NCI-H748 (cell line): ENCODE measurements at regions not wholly inside any gene's neighbourhood (a gene's known extent, or its start where the extent isn't known, plus 50 kb on each side); places are given as distances from the start of the nearest gene placed in this dataset.

Source experiments
- DNase-seq: peaks from one replicate; lab custom pipeline; 2025; ENCODE audit not compliant: unreplicated experiment; lab: John Stamatoyannopoulos, UW

DNA sequence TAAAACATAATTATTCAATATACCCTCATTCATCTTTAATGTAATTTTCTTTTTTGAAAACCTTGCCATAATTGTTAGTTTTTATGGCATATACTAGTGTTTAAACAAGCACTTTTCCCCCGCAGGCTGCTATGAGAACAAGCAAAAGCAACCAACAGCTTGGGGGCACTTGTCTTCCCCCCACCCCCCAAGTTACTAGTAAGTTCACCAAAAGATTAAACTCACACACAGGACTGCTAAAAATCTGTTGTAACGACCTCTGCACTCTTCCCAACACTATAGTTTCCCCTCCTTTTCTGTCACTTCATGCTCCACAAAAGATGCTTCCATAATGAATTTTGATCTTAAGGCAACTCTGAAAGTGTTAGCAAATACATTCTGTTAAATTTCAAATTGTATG, 474.9 kb upstream of the SOX5 start:
- DNase-seq = no peak

- no peak for DNase-seq
Measured at GRCh38 chr12:24423611-24424010, 474.1 kb upstream of the SOX5 start.

DNA sequence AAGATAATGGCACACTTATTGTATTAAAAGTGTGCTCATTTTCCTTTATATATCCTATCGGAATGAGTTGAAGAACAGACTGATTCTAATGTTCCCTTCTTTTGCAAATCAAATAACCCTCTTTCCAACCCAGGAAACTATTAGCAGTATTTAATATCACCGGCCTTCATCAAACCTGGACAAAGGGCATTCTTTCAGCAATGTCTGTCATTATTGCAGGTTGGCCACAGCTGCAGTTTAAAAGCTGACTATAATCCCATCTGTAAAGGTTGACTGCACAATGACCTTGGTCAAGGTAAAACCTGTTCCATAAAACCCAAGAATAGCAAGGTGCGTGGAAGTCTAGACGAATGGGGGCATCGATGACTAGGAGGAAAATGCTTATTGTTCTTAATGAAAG, 472.3 kb upstream of the SOX5 start:
- DNase-seq = no peak

DNA sequence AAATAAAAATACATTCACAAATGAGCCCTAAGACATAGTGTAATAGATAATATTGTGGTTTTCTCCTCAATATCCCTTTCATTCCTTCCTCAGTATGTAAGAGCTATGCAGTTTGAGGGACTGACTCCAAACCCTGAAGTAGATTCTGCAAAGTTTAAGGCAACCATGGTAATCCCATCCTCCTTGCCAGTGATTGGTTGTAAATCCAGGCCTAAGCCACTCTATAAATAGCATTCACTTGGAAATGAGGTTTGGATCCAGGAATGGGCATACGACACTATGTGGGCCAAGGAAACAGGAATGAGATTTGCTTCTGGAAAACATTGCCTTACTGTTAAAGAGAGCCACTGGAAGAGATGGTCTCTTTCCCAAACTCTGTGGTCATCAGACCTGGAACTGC, 468.7 kb upstream of the SOX5 start:
- DNase-seq = no peak

- no peak for DNase-seq
Measured at GRCh38 chr12:24416423-24417109, 467.1 kb upstream of the SOX5 start.

GRCh38 chr12:24415934-24416333, 466.5 kb upstream of the SOX5 start:
- DNase-seq = no peak

- DNase-seq = no peak
Measured at GRCh38 chr12:24414480-24414879, 465.0 kb upstream of the SOX5 start.

GRCh38 chr12:24411948-24412347, 462.5 kb upstream of the SOX5 start:
- DNase-seq = no peak

DNA sequence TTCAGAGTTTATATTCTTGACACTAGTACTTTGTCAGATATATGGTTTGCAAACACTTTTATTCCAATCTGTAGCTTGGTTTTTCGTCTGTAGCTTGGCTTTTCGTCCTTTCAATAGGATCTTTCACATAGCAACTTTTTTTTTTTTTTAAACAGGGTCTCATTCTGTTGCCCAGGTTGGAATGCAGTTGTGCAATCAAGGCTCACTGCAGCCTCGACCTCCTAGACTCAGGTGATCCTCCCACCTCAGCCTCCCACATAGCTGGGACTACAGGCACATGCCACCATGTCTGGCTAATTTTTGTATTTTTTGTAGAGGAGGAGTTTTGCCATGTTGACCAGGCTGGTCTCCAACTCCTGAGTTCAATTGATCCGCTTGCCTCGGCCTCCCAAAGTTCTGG, 460.4 kb upstream of the SOX5 start:
- no peak for DNase-seq

DNA sequence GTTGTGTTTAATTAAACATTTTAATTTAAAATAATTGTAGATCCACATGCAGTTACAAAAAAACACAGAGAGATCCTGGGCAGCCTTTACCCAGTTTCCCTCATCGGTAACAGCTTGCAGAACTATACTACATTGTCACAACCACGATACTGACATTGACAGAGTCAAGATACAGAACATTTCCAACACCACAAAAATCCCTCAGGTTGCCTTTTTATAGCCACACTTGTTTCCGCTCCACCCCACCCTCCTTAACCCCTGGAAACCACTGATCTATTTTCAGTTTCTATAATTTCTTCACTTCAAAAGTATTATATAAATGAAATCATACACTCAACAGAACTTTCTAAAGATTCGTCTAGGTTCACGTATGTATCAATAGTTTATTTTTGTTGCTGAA, 458.8 kb upstream of the SOX5 start:
- no peak for DNase-seq

GRCh38 chr12:24407884-24408283, 458.4 kb upstream of the SOX5 start:
- no peak for DNase-seq

DNA sequence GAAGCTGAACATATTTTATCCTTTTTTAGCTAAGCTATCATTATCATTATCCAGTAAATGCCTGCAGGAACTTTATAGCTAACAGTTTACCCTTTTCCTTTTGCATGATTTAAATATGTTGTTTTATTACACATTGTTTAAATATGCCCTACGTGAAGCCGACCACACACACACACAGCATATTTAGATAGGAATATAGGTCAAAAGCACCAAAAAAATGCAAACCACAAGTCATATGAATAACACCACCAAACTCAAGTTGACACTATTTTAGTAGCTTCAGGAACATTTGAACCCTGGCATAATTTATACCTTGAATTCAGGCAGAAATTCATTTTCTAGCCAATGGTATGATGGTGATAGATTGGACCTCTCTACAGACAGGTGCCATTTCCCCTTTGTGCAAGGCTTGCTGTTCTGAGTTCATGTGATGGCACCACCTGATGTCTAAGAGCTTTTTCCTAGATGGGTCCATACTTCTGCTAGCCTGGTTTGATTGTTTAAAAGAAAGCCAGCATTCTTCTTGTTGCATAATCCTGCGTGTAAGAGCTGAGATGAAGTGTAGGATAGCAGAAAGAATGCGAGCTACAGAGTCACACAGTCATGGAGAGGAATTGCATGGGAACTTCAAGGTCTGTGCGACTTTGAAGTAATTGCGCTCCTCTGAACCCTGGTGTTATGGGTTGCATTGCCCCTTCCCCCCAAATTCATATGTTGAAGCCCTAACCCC, 454.8 kb upstream of the SOX5 start:
- DNase-seq = no peak

GRCh38 chr12:24400533-24400932, 451.1 kb upstream of the SOX5 start:
- DNase-seq = no peak

DNA sequence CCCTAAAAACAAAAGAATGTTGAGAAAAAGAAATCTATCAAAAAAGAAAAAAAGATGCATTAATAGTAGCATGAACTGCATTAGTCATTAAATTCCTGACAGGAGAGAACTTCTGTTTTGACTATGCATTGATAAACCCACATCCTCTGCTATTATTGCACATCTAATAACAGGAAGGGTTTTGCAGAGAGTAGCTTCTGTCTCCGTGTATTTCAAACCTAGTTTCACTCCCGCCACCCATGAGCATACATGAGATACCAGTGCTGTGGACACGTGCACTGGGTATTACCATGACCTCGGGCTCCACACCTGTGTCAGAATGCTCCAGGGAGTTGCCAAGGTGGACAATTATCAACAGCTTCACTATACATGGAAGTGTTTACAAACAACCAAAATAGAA, 449.1 kb upstream of the SOX5 start:
- DNase-seq = no peak

GRCh38 chr12:24396224-24396623, 446.8 kb upstream of the SOX5 start:
- DNase-seq = no peak

- no peak for DNase-seq
Measured at GRCh38 chr12:24394246-24394645, 444.8 kb upstream of the SOX5 start.

DNA sequence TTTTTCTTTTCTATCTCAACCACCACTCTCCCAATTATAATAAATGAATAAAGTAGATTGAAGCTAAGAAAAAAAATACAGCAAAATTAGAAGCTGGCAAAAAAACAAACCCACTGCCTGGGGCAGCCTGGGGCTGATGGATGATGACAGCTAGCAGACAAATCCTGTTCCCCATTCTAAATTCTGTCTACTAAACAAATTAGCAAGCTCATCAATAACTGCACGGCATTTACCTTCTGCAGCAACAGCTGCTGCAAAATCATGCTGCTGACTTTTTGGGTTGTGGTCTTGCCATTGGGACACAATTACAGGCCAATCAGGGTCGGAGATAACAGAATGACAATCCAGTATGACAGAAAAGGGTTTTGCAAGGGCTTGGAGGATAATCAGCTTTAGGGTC, 443.6 kb upstream of the SOX5 start:
- DNase-seq = no peak

DNA sequence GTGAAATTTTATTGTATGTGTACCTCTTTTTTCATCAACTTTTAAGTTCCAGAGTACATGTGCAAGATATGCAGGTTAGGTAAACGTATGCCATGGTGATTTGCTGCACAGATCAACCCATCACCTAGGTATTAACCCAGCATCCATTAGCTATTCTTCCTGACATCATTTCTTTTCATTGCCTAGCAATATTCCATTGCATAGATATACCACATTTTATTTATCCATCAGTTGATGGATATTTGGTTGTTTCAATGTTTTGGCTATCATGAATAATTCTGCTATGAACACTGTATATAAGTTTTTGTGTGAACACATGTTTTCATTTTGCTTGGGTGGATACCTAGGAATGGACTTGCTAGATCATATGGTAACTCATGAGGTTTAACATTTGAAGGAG, 439.9 kb upstream of the SOX5 start:
- DNase-seq = no peak

GRCh38 chr12:24387381-24387780, 437.9 kb upstream of the SOX5 start:
- DNase-seq = no peak

- no peak for DNase-seq
Measured at GRCh38 chr12:24386836-24387235, 437.4 kb upstream of the SOX5 start.

DNA sequence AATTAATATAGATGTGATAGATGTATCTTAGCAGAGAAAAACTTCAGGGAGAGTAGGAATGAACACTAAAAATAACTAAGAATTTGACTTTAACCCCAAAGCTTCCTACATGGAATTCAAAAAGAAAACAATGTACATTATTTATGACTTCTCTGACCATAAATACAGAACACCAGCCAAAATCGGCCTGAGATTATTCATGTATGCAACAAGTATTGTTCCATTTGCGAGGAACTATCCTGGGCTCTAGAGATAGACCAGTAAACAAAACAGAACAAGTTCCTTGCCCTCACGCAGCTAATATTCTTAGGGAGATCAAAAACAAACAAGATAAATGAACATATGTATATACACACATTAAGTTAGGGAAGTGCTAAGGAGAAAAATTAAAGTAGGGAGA, 432.3 kb upstream of the SOX5 start:
- DNase-seq = no peak

- DNase-seq = peak; percentile 2
Measured at GRCh38 chr12:24379861-24380521, 430.5 kb upstream of the SOX5 start.
